ENCODE measurements at regions not wholly inside any gene's neighbourhood (a gene's known extent, or its start where the extent isn't known, plus 50 kb on each side); places are given as distances from the start of the nearest gene placed in this dataset.

- no peak for DNase-seq
- intact Hi-C loops (cut with DNase I): no loop called here
- no peak overlapping the region for H3K27ac ChIP-seq
- peaks cover 4% of the 10 kb centered on the region for H3K27me3 ChIP-seq
- H3K4me1 ChIP-seq (replicated peaks in 1 of 2): no peaks in the 10 kb centered on the region
- TF ChIP-seq POLR2A (IDR thresholded peaks at IDR 0.05) (no peak), CTCF (IDR thresholded peaks at IDR 0.05) (no peak)
- no peaks in the 10 kb centered on the region for H3K9me3 ChIP-seq (replicated peaks in 1 of 3)
- H3K36me3 ChIP-seq (replicated peaks in 1 of 2): no peaks in the 10 kb centered on the region
- 76 to 85% (median 80%) methylated on average over 5 of the region's 5 CpGs for WGBS, 4 donors
- no peak overlapping the region for H3K4me3 ChIP-seq
These were observed 951.4 kb downstream of the KCNMA1 start for GRCh38 chr10:76686201-76686600.

GRCh38 chr10:76684968-76685367, 952.6 kb downstream of the KCNMA1 start:
- Histone ChIP-seq H3K27ac (no peak overlapping the region), H3K4me1 (replicated peaks in 1 of 2) (no peaks in the 10 kb centered on the region), H3K9me3 (replicated peaks in 1 of 3) (no peaks in the 10 kb centered on the region), H3K27me3 (peaks cover 4% of the 10 kb centered on the region), H3K36me3 (replicated peaks in 1 of 2) (no peaks in the 10 kb centered on the region), H3K4me3 (no peak overlapping the region)
- 76 to 85% (median 81%) methylated on average over 5 of the region's 5 CpGs for WGBS, 4 donors
- intact Hi-C loops (cut with DNase I): no loop called here
- no peak for DNase-seq
- TF ChIP-seq CTCF (IDR thresholded peaks at IDR 0.05) (no peak), POLR2A (IDR thresholded peaks at IDR 0.05) (no peak)

DNA sequence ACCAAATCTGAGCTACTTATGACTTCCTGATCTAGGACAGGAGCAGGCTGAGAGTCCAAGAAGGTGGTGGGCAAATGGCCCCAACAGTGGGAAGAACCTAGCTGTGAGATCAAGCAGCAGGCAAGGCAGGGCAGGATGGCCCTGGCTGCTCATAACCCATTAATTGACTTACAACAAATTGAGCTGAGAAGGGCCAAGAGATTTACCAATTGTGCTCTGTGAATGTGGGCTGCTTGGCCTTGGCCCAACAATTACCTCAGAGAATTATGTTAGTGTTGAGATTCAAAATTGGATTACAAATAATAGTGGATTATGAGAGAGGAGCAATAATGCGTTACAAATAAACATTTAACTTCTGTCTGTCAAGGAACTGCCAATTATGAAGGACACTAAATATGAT, 956.5 kb downstream of the KCNMA1 start:
- no peak for DNase-seq
- H3K36me3 ChIP-seq (replicated peaks in 1 of 2): no peaks in the 10 kb centered on the region
- peaks cover 4% of the 10 kb centered on the region for H3K27me3 ChIP-seq
- intact Hi-C loops (cut with DNase I): no loop called here
- no peaks in the 10 kb centered on the region for H3K9me3 ChIP-seq (replicated peaks in 1 of 3)
- H3K27ac ChIP-seq: no peak overlapping the region
- WGBS, 4 donors: 75 to 91% (median 78%) methylated on average over 1 of the region's 1 CpG
- no peak overlapping the region for H3K4me3 ChIP-seq
- H3K4me1 ChIP-seq (replicated peaks in 1 of 2): no peaks in the 10 kb centered on the region
- TF ChIP-seq CTCF (IDR thresholded peaks at IDR 0.05) (no peak), POLR2A (IDR thresholded peaks at IDR 0.05) (no peak)

DNA sequence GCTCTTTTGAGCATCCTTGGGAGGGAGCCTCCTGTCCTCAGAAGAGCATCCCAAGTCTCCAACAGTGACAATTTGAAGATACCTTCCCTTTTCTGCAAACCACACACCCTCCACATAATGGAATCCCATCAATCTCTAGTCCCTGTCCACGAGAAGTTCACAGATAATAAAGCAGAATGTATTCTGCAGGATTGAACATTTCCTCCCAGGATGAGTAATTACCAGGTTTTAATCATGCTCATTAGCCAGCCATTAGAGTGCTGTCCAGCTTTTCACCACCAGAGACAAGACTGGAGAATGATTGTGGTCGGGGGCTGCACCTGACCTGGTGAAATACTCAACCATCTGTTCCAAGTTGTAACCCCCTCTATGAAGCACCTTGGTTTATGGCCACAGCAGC, 958.6 kb downstream of the KCNMA1 start:
- TF ChIP-seq POLR2A (IDR thresholded peaks at IDR 0.05) (no peak), CTCF (IDR thresholded peaks at IDR 0.05) (no peak)
- Histone ChIP-seq H3K4me3 (no peak overlapping the region), H3K4me1 (replicated peaks in 1 of 2) (no peaks in the 10 kb centered on the region), H3K36me3 (replicated peaks in 1 of 2) (no peaks in the 10 kb centered on the region), H3K27me3 (no peaks in the 10 kb centered on the region), H3K9me3 (replicated peaks in 1 of 3) (no peaks in the 10 kb centered on the region), H3K27ac (no peak overlapping the region)
- WGBS, 4 donors: 46 to 70% (median 56%) methylated on average over 1 to 2 of the region's 2 CpGs
- no peak for DNase-seq
- intact Hi-C loops (cut with DNase I): no loop called here

All from adrenal gland (tissue), 9 donors.